Fibroblast of lung (primary cell): ENCODE measurements at regions not wholly inside any gene's neighbourhood (a gene's known extent, or its start where the extent isn't known, plus 50 kb on each side); places are given as distances from the start of the nearest gene placed in this dataset.

ENCODE experiments used
- DNase-seq, 2 donors: peaks; one replicate each; pipeline versions ENCODE4 v3.0.0 to v3.0.0-alpha.2; 2010; ENCODE audit warnings: low read depth in 2 of 2
- H2AFZ ChIP-seq: 2 replicates; pipeline ENCODE4 v1.5.1; 2012; ENCODE audit warnings: low read length, control low read depth, inconsistent platforms
- H3K27ac ChIP-seq: 2 replicates; pipeline ENCODE4 v1.5.1; 2011; ENCODE audit warnings: low read length, control low read depth; ENCODE audit not compliant: insufficient read depth
- H3K27me3 ChIP-seq: 2 replicates; pipeline ENCODE4 v1.5.1; 2011; ENCODE audit warnings: mild to moderate bottlenecking, low read length; ENCODE audit not compliant: control insufficient read depth, insufficient read depth
- H3K36me3 ChIP-seq: 2 replicates; pipeline ENCODE4 v1.5.1; 2011; ENCODE audit warnings: low read length; ENCODE audit not compliant: control insufficient read depth, insufficient read depth
- H3K4me1 ChIP-seq: 2 replicates; pipeline ENCODE4 v1.5.1; 2011; ENCODE audit warnings: low read length; ENCODE audit not compliant: control insufficient read depth, insufficient read depth; ENCODE audit errors: extremely low read depth
- H3K4me2 ChIP-seq: 2 replicates; pipeline ENCODE4 v1.5.1; 2011; ENCODE audit warnings: low read length, control low read depth; ENCODE audit not compliant: insufficient read depth; ENCODE audit errors: extremely low read depth
- H3K4me3 ChIP-seq, 4 experiments: fragments of 200-600 bp in 1 of 4; sonication (generic) in 1 of 4; replicated peaks in 1 of 4; 2 replicates each; pipeline ENCODE4 v1.5.1; 2011 to 2016; ENCODE audit warnings: low read length in 4 of 4, low read depth in 3 of 4, mild to moderate bottlenecking in 3 of 4, control low read depth in 2 of 4, inconsistent platforms in 1 of 4, mixed read lengths in 1 of 4; ENCODE audit not compliant: insufficient read depth in 1 of 4; ENCODE audit errors: control extremely low read depth in 1 of 4
- H3K79me2 ChIP-seq: 2 replicates; pipeline ENCODE4 v1.5.1; 2012; ENCODE audit warnings: mild to moderate bottlenecking, low read length, inconsistent platforms; ENCODE audit not compliant: control insufficient read depth, insufficient read depth
- H3K9ac ChIP-seq: 2 replicates; pipeline ENCODE4 v1.5.1; 2011; ENCODE audit warnings: mild to moderate bottlenecking, low read length, control low read depth; ENCODE audit not compliant: insufficient read depth
- H3K9me3 ChIP-seq: 2 replicates; pipeline ENCODE4 v1.5.1; 2012; ENCODE audit warnings: low read depth, low read length; ENCODE audit not compliant: control insufficient read depth, insufficient read depth
- H4K20me1 ChIP-seq: 2 replicates; pipeline ENCODE4 v1.5.1; 2011; ENCODE audit warnings: low read length; ENCODE audit not compliant: control insufficient read depth, insufficient read depth; ENCODE audit errors: extremely low read depth
- EZH2 ChIP-seq: IDR thresholded peaks from 2 replicates; pipeline ENCODE4 v1.5.1; 2012; ENCODE audit warnings: low read length, control low read depth, mild to moderate bottlenecking; ENCODE audit errors: missing control alignments
- TF ChIP-seq, protein P1 (sequence below), 2 donors: IDR thresholded peaks in 1 of 2; conservative IDR thresholded peaks in 1 of 2; 1 replicate in 1 of 2; 2 replicates in 1 of 2; pipeline ENCODE4 v1.5.1; 2011 to 2012; ENCODE audit warnings: low read length in 2 of 2, control low read depth in 1 of 2, inconsistent platforms in 1 of 2, low read depth in 1 of 2, mild to moderate bottlenecking in 1 of 2

DNA sequence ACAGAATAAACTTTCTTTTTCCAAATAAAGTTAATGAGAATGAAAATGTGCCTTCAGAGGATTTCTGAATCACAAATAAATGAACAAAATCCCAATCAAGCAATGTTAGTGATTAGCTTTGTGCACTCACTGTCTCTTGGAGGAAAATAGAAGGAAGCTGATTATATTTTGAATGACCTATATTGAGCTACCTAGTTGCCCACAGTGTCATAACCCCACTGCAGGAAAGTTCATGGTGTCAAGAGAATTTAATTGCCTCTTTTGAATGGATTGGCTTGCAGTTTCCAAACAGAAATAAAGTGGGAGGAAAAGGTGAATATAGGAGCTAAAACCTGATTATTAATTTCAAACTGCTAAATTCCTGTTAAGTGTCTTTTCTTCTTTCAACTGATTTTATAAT, 515.9 kb downstream of the JRKL start:
- Histone ChIP-seq H3K27me3 (no peaks in the 10 kb centered on the region), H3K4me2 (no peak overlapping the region), H3K27ac (no peak overlapping the region), H3K9me3 (no peaks in the 10 kb centered on the region), H2AFZ (no peak overlapping the region), H4K20me1 (no peaks in the 10 kb centered on the region), H3K9ac (no peak overlapping the region), H3K4me3 (no peak overlapping the region), H3K36me3 (no peaks in the 10 kb centered on the region), H3K4me1 (no peaks in the 10 kb centered on the region), H3K79me2 (no peaks in the 10 kb centered on the region)
- TF ChIP-seq, protein P1, sequence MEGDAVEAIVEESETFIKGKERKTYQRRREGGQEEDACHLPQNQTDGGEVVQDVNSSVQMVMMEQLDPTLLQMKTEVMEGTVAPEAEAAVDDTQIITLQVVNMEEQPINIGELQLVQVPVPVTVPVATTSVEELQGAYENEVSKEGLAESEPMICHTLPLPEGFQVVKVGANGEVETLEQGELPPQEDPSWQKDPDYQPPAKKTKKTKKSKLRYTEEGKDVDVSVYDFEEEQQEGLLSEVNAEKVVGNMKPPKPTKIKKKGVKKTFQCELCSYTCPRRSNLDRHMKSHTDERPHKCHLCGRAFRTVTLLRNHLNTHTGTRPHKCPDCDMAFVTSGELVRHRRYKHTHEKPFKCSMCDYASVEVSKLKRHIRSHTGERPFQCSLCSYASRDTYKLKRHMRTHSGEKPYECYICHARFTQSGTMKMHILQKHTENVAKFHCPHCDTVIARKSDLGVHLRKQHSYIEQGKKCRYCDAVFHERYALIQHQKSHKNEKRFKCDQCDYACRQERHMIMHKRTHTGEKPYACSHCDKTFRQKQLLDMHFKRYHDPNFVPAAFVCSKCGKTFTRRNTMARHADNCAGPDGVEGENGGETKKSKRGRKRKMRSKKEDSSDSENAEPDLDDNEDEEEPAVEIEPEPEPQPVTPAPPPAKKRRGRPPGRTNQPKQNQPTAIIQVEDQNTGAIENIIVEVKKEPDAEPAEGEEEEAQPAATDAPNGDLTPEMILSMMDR (conservative IDR thresholded peaks at IDR 0.05 in 1 of 2, IDR thresholded peaks at IDR 0.05 in 1 of 2; ENCODE audit: low read depth in 1 of 2, low read length in 2 of 2): no peak
- no peak for TF ChIP-seq EZH2
- no peak for DNase-seq

DNA sequence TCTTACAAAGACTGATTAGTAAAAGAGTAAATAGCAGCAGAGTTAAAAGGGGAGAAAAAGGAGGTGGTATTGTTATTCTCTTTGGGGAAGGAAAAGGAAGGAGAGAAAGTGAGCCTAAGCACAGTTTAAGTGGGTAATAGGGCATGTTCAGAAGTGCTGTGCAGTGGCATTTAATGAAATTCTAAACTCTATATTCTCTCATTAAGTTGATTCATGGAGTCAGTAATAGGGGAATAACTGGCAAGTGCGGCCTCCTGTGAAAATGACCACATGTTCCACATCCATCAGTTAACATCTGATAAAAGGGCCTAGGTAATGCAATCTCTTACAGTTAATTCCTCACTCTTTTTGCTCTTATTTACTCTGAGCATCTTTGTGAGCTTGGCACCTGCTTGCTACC, 516.7 kb downstream of the JRKL start:
- no peak overlapping the region for H2AFZ ChIP-seq
- no peaks in the 10 kb centered on the region for H3K4me1 ChIP-seq
- no peaks in the 10 kb centered on the region for H4K20me1 ChIP-seq
- H3K27me3 ChIP-seq: no peaks in the 10 kb centered on the region
- no peaks in the 10 kb centered on the region for H3K9me3 ChIP-seq
- no peak overlapping the region for H3K4me3 ChIP-seq
- no peaks in the 10 kb centered on the region for H3K79me2 ChIP-seq
- H3K27ac ChIP-seq: no peak overlapping the region
- no peak for DNase-seq
- no peak overlapping the region for H3K4me2 ChIP-seq
- TF ChIP-seq, protein P1 (conservative IDR thresholded peaks at IDR 0.05 in 1 of 2, IDR thresholded peaks at IDR 0.05 in 1 of 2; ENCODE audit: low read depth in 1 of 2, low read length in 2 of 2): no peak
- TF ChIP-seq EZH2: no peak
- H3K9ac ChIP-seq: no peak overlapping the region
- no peaks in the 10 kb centered on the region for H3K36me3 ChIP-seq

DNA sequence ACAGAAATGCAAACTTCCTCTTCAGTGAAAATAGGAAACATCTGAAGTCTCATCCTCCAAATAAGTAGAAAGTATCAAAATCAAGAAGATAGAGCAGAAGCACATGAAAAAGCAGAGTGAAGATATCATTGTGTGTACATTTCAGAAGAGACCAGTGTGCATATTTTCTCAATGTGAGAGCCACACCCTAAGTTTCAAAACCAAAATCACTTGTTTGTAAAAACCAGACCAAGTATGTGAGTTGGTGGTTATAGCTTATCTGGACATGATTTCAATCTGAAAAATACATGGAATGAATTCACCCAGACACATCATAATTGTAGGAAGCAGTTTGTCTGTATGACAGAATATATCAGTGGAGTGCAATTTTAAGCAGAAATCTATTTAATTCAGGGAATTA, 536.0 kb downstream of the JRKL start:
- H2AFZ ChIP-seq: no peak overlapping the region
- H3K9me3 ChIP-seq: no peaks in the 10 kb centered on the region
- H3K4me2 ChIP-seq: no peak overlapping the region
- no peak for DNase-seq
- no peaks in the 10 kb centered on the region for H3K36me3 ChIP-seq
- no peaks in the 10 kb centered on the region for H3K4me1 ChIP-seq
- H3K27ac ChIP-seq: no peak overlapping the region
- no peaks in the 10 kb centered on the region for H3K27me3 ChIP-seq
- H4K20me1 ChIP-seq: no peaks in the 10 kb centered on the region
- no peak overlapping the region for H3K4me3 ChIP-seq
- no peak overlapping the region for H3K9ac ChIP-seq
- no peaks in the 10 kb centered on the region for H3K79me2 ChIP-seq
- TF ChIP-seq, protein P1 (conservative IDR thresholded peaks at IDR 0.05 in 1 of 2, IDR thresholded peaks at IDR 0.05 in 1 of 2; ENCODE audit: low read depth in 1 of 2, low read length in 2 of 2): no peak
- no peak for TF ChIP-seq EZH2
